ENCODE measurements at regions not wholly inside any gene's neighbourhood (a gene's known extent, or its start where the extent isn't known, plus 50 kb on each side); places are given as distances from the start of the nearest gene placed in this dataset.

- no peak overlapping the region for H3K27ac ChIP-seq (ENCODE audit: low read depth, low read length)
- H3K27me3 ChIP-seq (ENCODE audit: insufficient read depth, low read length) = no peaks in the 10 kb centered on the region
- no peak overlapping the region for H3K4me3 ChIP-seq (ENCODE audit: insufficient read depth, low read depth, low read length)
- no peak overlapping the region for H3K4me3 Mint-ChIP-seq (ENCODE audit: unreplicated experiment)
- no peaks in the 10 kb centered on the region for H3K27me3 Mint-ChIP-seq (ENCODE audit: low read depth, unreplicated experiment)
- H3K9me3 Mint-ChIP-seq (ENCODE audit: unreplicated experiment) = peaks cover 2% of the 10 kb centered on the region
- no peak overlapping the region for H3K27ac Mint-ChIP-seq (ENCODE audit: unreplicated experiment)
- DNase-seq (ENCODE audit: low read depth) (no peak), FAIRE-seq (no peak)
- H3K9me3 ChIP-seq (ENCODE audit: insufficient read depth, low read depth, low read length) = no peaks in the 10 kb centered on the region
- no peak overlapping the region for H3K9ac ChIP-seq (ENCODE audit: low read length)
- H3K4me1 Mint-ChIP-seq (ENCODE audit: low read depth, unreplicated experiment) = peaks cover 8% of the 10 kb centered on the region
- H2AFZ ChIP-seq (ENCODE audit: low read depth, low read length) = no peak overlapping the region
- TF ChIP-seq EZH2 (IDR thresholded peaks at IDR 0.05; ENCODE audit: insufficient read depth, low read length) = no peak
- TF ChIP-seq CTCF (IDR thresholded peaks at IDR 0.05; ENCODE audit: insufficient read depth, low read depth, low read length) = no peak
- H3K79me2 ChIP-seq (ENCODE audit: insufficient read depth, low read length) = no peaks in the 10 kb centered on the region
- peaks cover 4% of the 10 kb centered on the region for H3K4me1 ChIP-seq (ENCODE audit: insufficient read depth, low read length)
- no peak overlapping the region for H3K4me2 ChIP-seq (ENCODE audit: low read length)
- H4K20me1 ChIP-seq (ENCODE audit: insufficient read depth, low read length) = no peaks in the 10 kb centered on the region
- H3K36me3 ChIP-seq (ENCODE audit: insufficient read depth, low read length) = no peaks in the 10 kb centered on the region
- no peaks in the 10 kb centered on the region for H3K36me3 Mint-ChIP-seq (ENCODE audit: low read depth, unreplicated experiment)
Measured at GRCh38 chr3:182078929-182079328, 367.2 kb downstream of the SOX2 start.

DNA sequence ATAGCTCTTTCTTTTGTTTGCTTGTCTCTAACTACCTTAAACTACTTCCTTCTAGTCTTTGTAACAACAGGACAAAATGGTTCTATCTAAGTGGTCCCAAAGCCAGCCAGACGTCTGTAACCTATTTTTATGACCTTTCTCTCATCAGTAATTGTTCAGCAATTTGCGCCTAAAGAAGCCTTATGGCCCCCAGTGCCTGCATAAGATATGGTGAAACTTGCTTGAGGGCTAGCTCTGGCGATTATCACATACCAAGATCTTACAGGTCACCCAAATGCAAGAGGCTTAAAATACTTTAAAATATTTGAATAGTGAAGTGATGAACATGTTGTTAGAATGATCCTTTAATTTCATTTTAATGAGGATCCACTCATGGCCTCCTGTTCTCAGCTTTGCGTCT, 369.4 kb downstream of the SOX2 start:
- Histone ChIP-seq H2AFZ (ENCODE audit: low read depth, low read length) (no peak overlapping the region), H3K4me1 (ENCODE audit: insufficient read depth, low read length) (peaks cover 4% of the 10 kb centered on the region), H4K20me1 (ENCODE audit: insufficient read depth, low read length) (no peaks in the 10 kb centered on the region), H3K9ac (ENCODE audit: low read length) (no peak overlapping the region), H3K36me3 (ENCODE audit: insufficient read depth, low read length) (no peaks in the 10 kb centered on the region), H3K79me2 (ENCODE audit: insufficient read depth, low read length) (no peaks in the 10 kb centered on the region), H3K4me3 (ENCODE audit: insufficient read depth, low read depth, low read length) (no peak overlapping the region), H3K4me2 (ENCODE audit: low read length) (no peak overlapping the region), H3K27ac (ENCODE audit: low read depth, low read length) (no peak overlapping the region), H3K27me3 (ENCODE audit: insufficient read depth, low read length) (no peaks in the 10 kb centered on the region), H3K9me3 (ENCODE audit: insufficient read depth, low read depth, low read length) (no peaks in the 10 kb centered on the region)
- Mint-ChIP-seq H3K36me3 (ENCODE audit: low read depth, unreplicated experiment) (no peaks in the 10 kb centered on the region), H3K9me3 (ENCODE audit: unreplicated experiment) (peaks cover 2% of the 10 kb centered on the region), H3K27me3 (ENCODE audit: low read depth, unreplicated experiment) (no peaks in the 10 kb centered on the region), H3K4me3 (ENCODE audit: unreplicated experiment) (no peak overlapping the region), H3K27ac (ENCODE audit: unreplicated experiment) (no peak overlapping the region), H3K4me1 (ENCODE audit: low read depth, unreplicated experiment) (peaks cover 11% of the 10 kb centered on the region)
- FAIRE-seq (no peak), DNase-seq (ENCODE audit: low read depth) (no peak)
- TF ChIP-seq CTCF (IDR thresholded peaks at IDR 0.05; ENCODE audit: insufficient read depth, low read depth, low read length) (no peak), EZH2 (IDR thresholded peaks at IDR 0.05; ENCODE audit: insufficient read depth, low read length) (no peak)

DNA sequence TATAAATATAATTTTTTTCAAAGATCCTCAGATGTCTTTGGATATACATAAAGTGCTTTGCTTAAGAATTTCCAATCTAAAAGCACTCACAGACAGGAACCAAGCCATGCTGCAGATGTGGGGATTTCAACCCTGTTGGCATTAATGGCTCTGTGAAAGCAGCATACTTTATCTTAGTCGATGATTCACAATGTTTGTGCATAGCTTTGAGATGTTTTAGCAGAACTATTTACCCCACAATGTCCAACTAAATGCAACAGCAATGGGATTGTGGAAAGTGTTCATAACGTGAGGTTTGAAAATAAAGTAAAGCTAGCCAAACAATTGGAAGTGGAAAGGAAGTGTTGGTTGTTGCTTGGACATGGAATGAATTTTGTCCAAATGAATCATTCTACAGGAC, 371.4 kb downstream of the SOX2 start:
- H3K4me1 ChIP-seq (ENCODE audit: insufficient read depth, low read length) = peaks cover 4% of the 10 kb centered on the region
- peak overlapping the region; percentile 28 for H3K4me2 ChIP-seq (ENCODE audit: low read length)
- H2AFZ ChIP-seq (ENCODE audit: low read depth, low read length) = no peak overlapping the region
- Mint-ChIP-seq H3K27ac (ENCODE audit: unreplicated experiment) (no peak overlapping the region), H3K27me3 (ENCODE audit: low read depth, unreplicated experiment) (no peaks in the 10 kb centered on the region), H3K4me3 (ENCODE audit: unreplicated experiment) (no peak overlapping the region), H3K4me1 (ENCODE audit: low read depth, unreplicated experiment) (peaks cover 11% of the 10 kb centered on the region), H3K9me3 (ENCODE audit: unreplicated experiment) (no peaks in the 10 kb centered on the region), H3K36me3 (ENCODE audit: low read depth, unreplicated experiment) (no peaks in the 10 kb centered on the region)
- FAIRE-seq = no peak
- H3K9ac ChIP-seq (ENCODE audit: low read length) = no peak overlapping the region
- peak; percentile 72 for DNase-seq (ENCODE audit: low read depth)
- H4K20me1 ChIP-seq (ENCODE audit: insufficient read depth, low read length) = no peaks in the 10 kb centered on the region
- H3K9me3 ChIP-seq (ENCODE audit: insufficient read depth, low read depth, low read length) = no peaks in the 10 kb centered on the region
- H3K4me3 ChIP-seq (ENCODE audit: insufficient read depth, low read depth, low read length) = no peak overlapping the region
- no peaks in the 10 kb centered on the region for H3K79me2 ChIP-seq (ENCODE audit: insufficient read depth, low read length)
- H3K27ac ChIP-seq (ENCODE audit: low read depth, low read length) = no peak overlapping the region
- TF ChIP-seq EZH2 (IDR thresholded peaks at IDR 0.05; ENCODE audit: insufficient read depth, low read length) = no peak
- H3K27me3 ChIP-seq (ENCODE audit: insufficient read depth, low read length) = no peaks in the 10 kb centered on the region
- H3K36me3 ChIP-seq (ENCODE audit: insufficient read depth, low read length) = no peaks in the 10 kb centered on the region

Measured in astrocyte (in vitro differentiated cells and primary cell).